Activated CD4-positive, alpha-beta T cell treated with anti-CD3 and anti-CD28 coated beads, Interleukin-2, amount 50 U/mL, for 4 hours (primary cell): ENCODE measurements at regions not wholly inside any gene's neighbourhood (a gene's known extent, or its start where the extent isn't known, plus 50 kb on each side); places are given as distances from the start of the nearest gene placed in this dataset.
"Not testable (repeated sequence)": the region's sequence is repeated elsewhere in the genome, so short reads cannot be mapped to it uniquely, and the experiment has no call there.

Experiments used
- DNase-seq, 2 experiments: peaks; one replicate each; pipeline ENCODE4 v3.0.0-alpha.2; 2020

DNA sequence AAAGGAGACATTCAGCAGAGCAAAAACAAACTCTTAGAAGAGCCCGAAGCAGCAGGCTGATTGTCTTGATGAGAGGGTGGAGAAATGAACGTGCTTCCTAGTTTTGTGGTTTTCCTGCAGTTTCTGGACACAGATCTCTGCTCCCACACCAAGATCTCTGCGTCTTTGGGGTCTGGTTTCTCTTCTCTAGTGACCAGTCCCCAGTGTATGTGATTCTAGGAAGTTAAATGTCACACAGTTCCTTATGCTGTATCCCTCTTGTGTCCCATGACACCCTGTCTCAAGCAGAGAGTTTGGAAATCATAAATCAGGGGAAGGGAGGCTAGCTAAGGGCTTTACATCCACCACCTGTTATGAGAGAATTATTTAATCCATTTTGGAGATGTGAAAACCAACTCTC is 55.4 kb upstream of the KLF14 start:
- no peak for DNase-seq

DNA sequence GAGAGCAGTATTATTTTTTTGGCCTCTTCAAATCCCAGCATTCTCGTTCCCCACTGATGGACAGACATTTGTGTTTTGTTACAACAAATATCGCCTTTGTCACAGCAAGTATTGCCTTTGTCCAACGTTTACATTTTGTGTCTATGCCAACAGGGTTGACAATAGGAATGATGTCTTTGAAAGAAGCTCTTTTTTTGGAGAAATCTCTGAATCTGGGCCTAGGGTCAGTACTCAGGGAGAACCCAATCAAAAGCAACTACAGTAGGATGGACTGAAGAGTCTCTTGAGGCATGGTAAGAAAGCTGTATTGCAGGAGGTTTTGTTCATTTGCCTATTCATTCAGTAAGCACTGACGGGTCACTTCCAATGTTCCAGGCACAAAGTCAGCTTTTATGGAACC is 57.7 kb upstream of the KLF14 start:
- no peak for DNase-seq

DNA sequence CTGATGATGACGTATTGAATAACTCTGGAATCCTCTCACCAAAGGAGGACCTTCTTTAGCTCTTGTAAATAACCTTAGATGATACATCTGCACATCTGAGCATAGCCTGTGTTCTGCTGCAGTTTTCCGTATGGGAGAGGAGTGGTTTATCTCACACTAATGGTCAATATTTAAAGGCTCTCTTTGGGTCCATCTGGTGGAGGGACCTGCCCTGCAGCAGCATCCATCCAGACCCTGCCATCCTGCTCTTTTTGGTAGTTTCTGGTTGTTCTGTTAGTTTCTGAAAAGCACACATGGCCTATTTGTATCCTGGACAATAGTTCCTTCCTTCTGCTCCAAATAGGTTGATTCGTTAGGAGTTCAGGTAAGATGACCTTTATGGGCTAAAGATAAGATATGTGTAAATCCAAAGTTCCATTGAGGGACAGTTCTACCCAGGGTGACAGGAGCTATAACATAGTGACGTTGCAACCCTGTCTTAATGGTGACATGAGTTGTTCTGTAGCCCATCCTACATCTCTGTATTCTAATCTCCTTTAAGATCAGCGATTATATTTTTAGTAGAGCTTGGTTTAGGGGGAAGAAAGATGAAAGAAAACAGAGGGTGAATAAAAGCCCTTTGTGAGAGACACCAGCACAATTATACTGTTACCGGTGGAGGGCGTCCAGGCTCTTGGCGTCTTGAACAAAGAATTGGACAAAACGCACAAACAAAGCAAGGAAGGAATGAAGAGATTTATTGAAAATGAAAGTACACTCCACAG is 60.0 kb upstream of the KLF14 start:
- DNase-seq, result no peak

DNA sequence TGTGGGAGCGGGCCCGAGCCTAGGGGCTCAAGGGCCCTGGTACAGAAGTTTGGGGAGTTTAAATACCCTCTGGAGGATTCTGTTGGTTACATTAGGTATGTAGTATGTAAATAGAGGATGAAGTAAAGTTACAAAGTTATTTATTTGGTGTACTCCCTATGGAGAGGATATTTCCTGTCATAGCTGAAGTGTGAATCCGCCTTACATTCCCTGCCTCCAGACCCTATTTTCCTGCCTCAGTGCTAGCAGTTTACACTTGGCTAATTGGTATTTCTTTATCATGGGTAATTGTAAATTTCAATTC is 60.6 kb upstream of the KLF14 start:
- no peak for DNase-seq

DNA sequence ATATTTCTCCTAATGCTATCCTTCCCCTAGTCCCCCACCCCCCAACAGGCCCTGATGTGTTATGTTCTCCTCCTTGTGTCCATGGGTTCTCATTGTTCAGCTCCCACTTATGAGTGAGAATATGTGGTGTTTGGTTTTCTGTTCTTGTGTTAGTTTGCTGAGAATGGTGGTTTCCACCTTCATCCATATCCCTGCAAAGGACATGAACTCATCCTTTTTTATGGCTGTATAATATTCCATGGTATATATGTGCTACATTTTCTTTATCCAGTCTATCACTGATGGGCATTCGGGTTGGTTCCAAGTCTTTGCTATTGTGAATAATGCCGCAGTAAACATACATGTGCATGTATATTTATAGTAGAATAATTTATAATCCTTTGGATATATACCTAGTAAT is 62.4 kb upstream of the KLF14 start:
- not testable (repeated sequence) for DNase-seq

DNA sequence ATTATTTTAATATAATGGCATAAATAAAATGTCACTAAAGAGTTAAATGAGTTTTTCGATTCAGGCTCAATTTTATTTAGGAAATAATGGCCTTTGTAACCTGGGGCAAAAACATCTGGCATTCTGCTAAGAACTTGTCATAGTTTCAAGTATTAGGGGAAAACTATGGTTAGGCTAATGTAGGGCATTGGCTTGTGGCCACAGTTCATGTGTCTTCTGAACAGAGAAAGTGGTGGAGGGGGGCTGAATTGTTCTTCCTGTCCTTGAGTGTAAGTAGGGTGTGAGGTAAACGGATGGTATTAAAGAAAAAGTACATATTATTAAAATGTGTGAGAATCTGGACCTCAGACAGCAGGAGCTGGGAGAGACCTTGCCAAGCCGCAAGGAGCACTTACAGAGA is 69.1 kb upstream of the KLF14 start:
- no peak for DNase-seq

DNA sequence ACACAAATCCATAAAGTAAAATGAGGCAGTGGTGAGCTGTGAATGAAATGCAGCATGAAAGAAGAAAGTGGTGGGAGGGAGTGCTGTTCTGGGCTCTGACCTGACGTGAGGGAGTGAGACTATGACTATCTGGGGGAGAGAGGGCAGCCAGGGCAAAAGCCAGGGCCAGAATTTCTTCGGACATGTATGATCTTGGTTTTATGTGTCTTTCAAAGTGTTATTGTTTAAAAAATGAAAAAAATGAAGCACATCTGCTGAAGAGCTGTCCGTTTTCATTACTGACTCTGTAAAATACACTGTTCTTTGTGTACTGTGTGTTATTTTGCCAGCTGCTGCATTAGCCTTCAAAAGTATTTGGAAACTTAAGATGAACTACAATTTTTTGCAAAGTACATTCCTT is 70.2 kb upstream of the KLF14 start:
- no peak for DNase-seq

DNA sequence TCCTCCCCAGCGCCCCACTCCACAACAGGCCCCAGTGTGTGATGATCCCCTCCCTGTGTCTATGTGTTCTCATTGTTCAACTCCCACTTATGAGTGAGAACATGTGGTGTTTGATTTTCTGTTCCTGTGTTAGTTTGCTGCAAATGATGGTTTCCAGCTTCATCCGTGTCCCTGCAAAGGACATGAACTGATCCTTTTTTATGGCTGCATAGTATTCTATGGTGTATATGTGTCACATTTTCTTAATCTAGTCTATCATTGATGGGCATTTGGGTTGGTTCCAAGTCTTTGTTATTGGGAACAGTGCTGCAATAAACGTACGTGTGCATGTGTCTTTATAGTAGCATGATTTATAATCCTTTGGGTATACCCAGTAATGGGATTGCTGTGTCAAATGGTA is 78.8 kb upstream of the KLF14 start:
- not testable (repeated sequence) for DNase-seq

DNA sequence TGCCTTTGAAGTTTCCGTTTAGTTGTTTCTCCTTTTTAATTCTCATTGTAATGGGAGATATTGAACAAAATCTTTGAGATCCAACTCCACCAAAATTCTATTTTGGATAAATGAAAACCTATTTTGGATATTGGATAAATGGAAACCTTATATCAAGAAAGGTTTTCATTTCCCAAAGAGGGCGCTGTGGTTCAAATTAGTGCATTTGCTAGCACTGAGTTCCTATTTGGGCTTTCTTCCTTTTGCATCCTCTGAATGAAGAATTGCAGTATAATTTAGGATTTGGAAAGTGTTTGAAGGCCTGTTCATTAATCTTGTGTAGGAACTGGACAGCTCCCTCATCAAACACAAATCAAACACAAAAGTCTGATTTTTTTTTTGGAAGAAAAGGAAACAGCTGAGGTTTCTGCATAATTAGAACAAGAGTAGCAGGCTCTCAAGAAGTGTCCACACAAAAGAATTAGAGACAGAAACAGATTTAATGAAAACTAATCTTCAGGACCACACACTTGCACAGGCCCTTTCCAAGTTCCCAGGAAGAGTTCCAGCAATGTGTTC is 80.8 kb upstream of the KLF14 start:
- DNase-seq, result no peak

DNA sequence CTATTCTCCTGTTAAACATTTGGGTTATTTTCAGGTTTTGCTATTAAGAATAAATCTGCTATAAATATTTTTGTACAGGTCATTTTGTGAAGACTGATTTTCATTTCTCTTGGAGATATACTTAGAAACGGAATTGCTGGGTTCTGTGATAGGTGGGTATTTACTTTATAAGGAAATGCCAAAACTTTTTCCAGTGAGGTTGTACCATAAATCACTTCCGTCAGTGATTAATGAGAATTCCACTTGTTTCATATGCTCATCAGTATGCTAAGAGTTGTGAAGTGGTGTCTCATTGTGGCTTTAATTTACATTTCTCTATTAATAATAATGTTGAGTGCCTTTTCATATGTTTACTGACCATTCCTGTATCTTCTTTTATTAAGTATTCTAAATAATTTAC is 84.0 kb upstream of the KLF14 start:
- no peak for DNase-seq

DNA sequence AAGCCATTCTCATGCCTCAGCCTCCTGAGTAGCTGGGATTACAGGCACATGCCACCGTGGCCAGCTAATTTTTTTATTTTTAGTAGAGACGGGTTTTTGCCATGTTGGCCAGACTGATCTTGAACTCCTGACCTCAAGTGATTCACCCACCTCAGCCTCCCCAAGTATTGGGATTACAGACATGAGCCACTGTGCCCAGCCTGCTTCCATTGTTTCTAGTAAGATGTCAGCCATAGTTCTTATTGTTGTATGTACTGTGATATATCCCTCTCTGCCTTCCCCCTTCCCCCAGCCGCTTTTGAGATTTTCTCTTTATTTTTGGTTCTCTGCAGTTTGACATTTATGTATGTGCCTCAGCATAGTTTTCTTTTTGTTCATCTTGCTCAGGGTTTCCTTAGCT is 87.9 kb upstream of the KLF14 start:
- no peak for DNase-seq

DNA sequence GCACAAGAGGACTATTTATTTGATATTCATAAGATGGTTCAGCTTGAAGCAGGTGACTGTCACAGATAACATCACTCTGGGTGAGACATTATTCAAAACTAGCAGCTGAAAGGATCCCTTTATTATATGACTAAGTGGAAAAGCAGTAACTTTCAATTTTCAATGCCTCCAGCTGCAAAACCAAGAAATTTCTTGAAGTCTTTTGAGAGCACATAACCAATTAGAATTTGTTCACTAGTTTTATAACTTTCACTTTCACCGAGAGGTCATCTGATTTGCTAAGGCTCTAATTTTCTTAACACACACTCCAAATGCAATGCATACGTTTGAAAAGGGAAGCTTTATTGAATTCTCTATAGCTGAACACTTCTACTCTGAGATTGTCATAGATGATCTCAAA is 88.6 kb upstream of the KLF14 start:
- DNase-seq, result no peak

DNA sequence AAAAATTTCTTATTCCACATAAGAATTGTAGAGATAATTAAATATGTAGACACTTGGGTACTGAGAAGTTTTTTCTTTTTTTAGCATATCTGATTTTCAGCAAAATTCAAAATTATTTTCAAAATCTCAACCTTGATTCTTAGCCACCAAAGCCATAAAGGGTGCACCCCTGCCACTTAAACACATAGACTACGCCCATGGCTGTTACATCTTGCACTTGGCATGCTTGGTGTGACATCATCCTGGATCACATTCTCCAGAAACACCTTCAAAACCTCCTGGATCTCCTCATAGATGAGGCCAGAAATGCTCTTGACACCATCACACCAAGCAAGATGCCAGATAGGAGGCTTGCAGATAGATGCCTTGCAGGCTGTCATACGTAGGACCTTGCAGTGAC is 89.1 kb upstream of the KLF14 start:
- no peak for DNase-seq

DNA sequence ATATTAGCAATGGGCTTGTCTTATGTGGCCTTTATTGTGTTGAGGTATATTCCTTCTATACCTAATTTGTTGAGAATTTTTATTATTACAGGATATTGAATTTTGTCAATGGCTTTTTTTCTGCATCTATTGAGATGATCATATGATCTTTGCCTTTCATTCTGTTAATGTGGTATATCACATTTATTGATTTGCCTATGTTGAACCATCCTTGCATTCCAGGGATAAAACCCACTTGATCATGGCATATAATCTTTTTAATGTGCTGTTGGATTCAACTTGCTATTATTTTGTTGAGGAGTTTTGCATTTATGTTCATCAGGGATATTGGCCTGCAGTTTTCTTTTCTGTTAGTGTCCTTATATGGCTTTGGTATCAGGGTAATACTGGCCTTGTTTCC is 91.8 kb upstream of the KLF14 start:
- no peak for DNase-seq

DNA sequence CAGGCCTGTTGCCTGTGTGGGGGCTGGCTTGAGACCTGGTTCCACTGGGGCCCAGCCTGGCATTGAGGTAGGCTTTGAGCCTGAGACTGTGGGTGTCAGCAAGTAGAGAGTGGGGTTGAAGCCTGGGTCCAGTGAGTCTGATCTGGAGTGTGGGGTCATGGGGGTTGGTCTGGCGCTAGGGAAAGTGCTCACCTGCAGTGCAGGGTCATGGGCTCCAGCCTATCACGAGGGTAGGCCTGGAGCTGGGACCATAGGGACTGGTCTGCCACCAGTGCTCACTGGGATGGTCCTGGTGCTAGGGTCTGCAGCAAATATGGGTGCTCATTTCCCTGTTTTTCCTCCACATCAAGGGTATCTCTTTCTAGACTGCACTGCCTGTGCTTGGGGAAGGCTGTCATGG is 95.4 kb upstream of the KLF14 start:
- no peak for DNase-seq

DNA sequence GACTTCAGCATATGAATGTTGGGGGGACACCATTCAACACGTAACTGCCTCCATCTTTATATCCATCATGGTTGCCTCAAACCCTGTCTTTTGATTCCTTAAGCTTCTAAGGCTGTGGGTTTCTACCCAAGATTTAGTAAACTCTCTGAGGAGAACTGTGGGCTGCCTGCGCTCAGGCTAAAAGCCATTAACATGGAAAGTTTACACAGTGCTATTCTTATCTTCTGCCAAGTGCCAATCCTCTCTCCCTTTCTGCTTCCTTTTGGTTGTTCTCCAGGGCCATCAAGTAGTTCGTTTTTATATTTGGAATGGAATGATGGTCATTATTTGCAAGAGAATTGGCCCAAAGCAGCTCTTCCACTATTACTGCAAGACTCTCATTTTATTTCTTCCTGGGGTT is 97.3 kb upstream of the KLF14 start:
- DNase-seq, result no peak

DNA sequence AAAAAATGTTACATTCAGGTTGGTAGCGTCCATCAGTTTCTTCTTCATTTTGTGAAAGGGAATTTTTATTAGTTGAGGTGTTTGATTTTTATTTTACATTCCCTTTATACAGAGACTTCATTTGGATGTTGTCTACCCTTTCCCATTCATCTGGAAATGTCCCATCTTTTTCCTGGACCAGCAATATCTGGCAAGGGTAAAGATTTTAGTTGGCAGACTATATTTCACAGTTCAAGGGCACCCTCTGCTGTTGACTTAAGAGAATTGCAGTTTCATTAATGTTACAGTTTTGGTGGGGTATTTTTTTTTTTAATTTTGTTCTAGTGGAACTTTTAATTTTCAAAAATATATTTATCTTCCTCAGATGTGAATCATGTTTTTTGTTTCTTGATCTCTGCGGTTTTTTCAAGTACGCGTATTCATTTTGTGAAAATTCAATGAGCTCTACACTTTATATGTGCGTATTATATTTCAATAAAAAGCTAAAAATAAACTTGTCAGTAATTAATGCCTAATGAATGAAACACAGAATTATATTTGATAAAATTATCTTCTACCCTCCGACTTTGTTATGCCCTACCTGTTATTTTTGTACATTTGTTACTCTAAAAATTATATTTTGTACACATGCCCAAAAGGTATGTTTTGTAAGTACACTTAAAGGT is 97.9 kb upstream of the KLF14 start:
- DNase-seq, result no peak

DNA sequence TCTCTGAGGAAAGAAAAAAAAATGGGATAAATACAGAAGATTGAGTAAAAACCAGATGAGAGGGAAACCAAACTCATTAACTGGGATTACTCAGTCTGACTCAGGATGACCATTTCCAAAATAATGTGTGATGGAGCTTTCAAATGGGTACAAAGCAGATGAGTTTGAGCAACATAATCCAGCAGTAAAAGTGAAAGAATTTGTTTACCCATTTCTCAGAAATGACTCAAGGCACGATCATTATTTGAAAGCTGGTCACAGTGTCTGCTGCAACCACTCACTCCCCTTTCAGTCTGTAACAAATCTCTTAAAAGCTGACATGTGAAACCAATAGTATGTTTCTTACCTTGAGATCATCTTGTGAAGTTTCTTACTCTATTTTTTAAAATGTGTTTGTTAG is 104.7 kb upstream of the KLF14 start:
- DNase-seq, result no peak

DNA sequence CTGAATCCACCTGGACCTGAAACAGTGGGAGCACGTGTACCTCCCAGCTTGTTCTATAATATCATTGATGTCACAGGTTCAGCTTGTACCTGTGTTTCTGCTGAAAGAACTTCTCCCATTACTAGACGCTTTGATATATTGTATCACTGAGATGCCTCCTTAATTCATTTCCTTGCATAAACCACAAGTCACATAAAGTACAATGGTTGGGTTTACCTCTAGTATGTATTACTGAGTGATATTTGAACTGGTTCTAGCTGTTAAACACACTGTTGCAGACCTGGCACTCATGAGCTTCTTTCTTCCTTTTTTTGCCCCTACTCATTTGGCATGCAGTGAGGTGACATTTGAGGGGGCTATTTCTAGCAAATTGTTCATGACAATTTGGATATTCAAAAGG is 106.6 kb upstream of the KLF14 start:
- no peak for DNase-seq

DNA sequence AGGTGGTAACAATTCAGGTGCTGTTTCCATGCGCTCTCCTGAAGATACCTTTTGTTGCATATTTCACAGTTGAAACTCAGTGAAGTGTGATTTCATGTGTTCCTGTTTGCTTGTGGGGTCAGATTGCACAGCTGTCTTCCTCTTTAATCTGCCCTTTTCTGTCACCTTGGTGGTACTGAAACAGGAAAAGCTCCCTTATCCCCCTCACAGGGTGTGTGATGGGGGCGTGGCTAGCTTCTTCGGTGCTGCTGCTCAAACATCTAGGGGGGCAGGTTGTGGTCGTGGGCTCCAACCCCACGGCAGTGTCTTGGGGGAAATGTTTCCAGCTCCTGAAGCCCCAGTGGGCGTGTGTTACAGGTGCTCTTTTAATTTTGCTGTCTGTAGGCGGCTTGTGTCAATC is 107.4 kb upstream of the KLF14 start:
- DNase-seq, result no peak

DNA sequence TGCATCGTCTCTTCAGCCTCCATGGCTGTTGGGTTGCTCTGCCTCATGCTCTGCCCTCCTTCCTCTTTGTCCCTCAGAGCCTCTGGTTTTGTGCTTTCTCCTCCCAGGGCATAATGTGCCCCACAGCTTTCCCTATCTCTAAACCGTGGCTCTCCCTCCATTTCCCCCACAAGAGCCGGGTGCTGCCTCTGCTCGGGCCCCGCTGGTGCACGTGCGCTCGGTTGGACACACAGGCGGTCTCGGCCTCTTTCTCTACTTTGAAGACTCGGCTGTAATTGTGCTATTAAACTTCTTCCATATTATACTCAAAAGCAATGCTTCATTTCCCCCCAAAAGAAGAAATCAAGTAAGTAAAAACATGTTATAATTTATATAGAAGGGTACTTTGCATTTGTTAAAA is 109.7 kb upstream of the KLF14 start:
- no peak for DNase-seq

DNA sequence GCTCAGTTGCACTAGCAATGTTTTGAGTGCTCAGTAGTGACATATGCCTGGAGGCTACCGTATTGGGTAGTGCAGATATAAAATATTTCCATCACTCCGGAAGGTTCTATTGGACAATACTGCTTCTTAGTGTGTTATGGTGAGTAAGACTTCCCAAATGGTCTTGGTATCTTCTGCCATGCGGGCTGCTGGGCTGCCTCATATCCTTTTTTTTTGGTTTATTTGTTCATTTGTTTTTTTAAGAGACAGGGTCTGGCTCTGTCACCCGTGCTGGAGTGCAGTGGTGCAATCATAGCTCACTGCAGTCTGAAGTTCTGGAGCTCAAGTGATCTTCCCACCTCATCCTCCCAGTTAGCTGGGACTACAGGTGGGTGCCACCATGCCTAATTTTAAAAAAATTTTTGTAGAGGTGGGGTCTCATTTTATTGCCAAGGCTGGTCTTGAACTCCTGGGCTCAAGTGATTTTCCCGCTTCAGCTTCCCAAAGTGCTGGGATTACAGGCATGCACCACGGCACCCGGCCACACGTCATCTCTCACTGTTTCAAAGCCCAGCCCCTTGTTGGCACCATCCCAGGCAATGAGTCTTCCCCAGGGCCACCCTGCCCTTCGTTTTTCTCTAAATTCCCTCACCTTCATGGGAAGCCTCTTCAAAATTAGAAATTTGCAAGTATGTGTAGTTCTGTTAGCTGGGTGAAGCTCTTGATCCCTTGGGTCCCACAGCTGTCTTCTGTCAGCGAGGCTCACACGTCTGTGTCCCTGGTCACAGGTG is 111.0 kb upstream of the KLF14 start:
- no peak for DNase-seq

DNA sequence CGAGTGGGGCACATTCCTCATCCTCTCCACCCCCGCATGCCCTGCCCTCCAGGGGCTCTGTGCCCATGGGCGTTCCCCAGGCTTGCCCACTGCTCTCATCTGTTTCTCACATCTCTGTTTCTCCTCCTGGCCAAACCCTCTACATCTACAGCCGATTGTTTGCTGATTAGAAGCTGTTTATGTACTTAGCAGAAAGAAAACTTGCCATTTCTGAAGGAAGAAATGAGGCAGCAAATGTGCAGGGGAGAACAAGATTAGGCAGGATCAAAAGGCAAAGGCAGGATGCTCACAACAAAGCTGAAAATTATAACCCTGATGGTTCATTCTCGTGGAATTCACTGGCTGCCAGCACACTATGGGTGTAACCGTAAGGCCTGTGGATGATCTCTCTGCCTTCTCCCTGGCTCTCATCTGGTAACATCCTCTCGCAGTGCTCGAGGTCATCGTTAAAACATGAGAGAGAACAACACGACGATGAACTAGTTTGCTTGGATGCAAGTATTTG is 111.6 kb upstream of the KLF14 start:
- no peak for DNase-seq

DNA sequence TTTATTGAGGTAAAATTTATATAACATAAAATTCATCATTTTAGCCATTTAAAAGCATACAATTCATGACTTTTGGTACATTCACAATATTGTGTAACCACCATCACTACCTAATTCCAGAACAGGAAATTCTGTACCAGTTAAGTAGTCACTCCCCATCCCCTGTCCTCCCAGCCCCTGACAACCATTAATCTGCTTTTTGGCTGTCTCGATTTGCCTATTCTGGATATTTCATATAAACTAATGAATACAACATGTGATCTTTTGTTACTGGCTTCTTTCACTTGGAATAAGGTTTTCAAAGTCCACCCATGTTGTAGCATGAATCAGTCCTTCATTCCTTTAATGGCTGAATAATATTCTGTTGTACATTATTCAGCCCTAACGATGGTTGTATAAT is 115.6 kb upstream of the KLF14 start:
- DNase-seq, result no peak
